NCI-H128 (cell line): ENCODE measurements at regions not wholly inside any gene's neighbourhood (a gene's known extent, or its start where the extent isn't known, plus 50 kb on each side); places are given as distances from the start of the nearest gene placed in this dataset.

Source experiments
- DNase-seq: peaks from one replicate; lab custom pipeline; 2025; ENCODE audit not compliant: unreplicated experiment; lab: John Stamatoyannopoulos, UW

DNA sequence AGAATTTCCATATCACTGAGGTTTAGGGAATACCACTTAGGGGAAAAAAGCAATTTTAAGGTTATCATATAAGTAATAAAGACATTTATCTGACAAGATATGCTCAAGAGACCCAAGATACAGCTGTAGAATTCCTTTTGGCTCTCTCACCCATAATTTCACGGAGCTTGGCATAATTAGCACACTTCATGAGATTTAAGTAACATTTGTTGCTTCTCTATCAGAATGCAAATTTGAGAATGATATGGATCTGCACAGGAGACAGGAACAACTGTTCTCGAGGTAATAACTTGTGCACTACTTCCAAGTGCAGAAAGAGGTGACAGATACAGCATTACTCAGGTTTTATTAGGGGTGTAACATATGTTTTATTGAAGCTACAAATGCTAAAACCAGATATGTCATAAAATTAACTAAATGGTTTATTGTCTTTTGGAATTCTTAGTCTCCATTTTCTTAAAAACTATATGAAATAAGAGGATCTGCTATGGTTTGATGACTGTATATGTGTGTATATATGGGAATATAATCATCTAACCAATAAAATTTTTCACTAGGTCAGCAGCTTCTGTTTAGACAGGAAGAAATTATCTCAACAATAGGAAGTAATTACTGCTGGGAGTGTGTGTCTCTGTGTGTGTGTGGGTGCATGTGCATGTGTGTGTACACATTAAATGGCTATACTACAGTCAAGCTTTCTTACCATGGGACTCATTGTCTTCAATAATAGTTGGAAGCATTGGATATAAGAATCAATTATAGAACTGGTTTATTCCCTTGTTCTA lies 401.3 kb downstream of the PCDH17 start:
- DNase-seq, result no peak

DNA sequence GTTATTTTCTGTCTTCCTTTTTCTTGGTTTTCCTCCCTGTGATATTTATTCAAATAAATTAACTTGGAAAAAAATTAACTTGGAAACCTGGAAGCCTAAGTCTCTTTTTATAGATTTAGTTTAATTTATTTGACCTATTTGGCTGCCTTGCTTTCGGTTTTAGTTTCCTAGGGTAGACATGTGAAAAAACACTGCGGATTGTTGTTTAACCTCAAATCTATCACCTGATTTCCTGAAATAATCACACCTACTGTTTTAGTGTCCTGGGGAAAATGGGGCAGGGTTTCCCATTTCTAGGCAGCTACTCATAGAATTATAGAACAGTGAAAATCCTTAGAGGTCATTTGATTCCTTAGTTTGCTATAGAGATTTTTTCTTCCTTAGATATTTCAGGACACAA lies 412.4 kb downstream of the PCDH17 start:
- DNase-seq, result no peak

DNA sequence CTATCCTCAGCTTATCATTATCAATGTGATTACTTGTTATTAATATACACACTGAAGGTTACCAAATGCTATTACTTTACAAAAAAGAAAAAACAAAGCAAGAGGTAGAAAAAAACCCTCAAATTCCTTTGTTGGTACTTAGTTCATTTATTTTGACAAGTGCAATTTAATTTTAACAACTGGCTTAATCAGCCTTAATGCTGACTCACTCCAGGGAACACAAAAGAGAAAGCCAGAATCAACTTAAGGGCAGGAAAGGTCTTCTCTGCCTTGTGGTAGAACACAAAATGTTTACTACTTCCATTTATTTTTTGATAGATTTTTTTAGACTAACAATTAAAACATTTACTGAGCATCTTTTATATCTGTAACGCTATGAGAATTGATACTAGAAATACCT lies 417.1 kb downstream of the PCDH17 start:
- no peak for DNase-seq

DNA sequence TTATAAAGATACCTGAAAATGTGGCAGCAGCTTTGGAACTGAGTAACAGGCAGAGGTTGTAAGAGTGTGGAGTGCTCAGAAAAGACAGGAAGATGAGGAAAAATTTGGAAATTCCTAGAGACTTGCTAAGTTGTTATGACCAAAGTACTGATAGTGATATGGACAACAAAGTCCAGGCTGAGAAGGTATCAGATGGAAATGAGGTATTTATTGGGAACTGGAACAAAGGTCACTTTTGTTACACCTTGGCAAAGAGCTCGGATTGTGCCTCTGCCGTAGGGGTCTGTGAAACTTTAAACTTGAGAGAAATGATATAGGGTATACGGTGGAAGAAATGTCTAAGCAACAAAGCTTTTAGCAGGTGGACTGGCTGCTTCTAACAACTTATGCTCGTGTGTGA lies 419.9 kb downstream of the PCDH17 start:
- no peak for DNase-seq

DNA sequence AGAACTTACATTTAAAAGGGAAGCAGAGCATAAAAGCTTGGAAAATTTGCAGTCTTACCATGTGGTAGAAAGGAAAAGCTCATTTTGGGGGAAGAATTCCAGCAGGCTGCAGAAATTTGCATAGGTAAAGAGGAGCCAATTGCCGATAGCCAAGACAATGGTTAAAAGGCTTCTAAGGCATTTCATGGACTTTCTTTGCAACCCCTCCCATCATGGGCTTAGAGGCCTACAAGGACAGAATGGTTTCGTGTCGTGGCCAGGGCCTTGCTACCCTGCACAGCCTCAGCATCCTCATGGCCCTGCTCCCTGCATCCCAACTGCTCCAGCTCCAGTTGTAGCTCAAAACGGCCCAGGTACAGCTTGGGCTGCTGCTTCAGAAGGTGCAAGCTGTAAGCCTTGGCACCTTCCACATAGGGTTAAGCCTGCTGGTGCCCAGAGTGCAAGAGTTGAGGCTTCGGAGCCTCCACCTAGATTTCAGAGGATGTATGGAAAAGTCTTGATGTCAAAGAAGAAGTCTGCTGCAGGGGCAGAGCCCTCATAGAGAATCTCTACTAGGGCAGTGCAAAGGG lies 420.3 kb downstream of the PCDH17 start:
- DNase-seq, result no peak

DNA sequence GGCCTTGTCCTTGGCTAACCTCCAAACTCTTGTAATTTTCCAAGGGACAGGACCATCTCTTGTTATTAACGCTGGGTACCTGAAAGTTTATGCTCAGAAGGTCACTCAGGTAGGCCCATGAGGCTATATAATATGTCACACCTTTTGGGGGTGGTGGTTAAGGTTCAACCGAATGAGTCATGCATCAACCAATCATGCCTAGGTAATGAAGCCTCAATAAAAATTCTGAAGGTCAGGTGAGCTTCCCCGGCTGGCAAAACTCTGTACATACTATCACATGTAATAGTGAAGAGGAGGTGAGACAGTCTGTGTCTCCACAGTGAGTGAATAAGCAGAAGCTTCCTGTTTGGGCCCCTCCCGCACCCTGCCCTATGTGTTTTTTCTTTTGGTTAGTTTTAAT lies 424.9 kb downstream of the PCDH17 start:
- DNase-seq, result no peak

DNA sequence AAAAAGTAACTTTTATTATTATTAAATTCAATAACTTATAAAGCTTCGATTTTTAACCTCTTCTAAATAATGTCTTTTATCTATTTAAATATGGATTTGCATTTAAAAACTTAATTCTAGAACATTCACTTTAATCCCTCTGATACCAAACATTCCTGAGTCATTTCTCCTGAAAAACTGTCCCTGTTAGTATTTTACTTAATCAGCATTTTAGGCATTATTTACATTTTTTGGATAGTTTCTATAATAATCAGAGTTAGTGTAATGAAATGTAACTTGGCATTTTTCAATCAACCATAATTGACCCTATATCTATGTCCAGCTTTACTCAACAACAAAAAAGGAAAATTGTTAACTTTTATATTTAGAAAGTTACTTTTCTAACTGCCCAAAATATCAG lies 428.1 kb downstream of the PCDH17 start:
- no peak for DNase-seq

GRCh38 chr13:58080806-58081205 lies 449.3 kb downstream of the PCDH17 start:
- no peak for DNase-seq

DNA sequence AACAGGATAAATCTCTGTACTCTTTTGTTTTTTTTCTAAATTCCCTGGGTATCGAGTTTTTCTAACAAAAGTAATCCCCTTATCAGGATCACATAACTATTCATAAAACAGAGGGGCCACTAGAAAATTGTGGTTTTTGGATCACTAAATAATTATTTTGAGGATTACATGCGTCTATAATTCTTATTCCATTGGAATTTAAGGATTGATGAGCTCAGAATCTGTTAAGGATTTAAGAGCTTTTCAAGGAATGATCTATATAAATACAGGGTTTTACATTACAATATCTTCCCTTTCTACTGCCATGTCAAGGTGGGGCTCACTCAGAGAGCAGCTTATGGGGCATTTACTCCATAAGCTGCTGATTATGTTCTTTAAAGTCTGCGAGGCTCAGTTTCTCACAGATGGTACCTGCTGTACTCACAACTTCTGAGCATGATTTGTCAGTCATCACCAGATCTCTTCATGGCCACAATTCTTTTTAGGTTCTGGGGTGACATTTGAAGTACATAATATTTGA lies 449.8 kb downstream of the PCDH17 start:
- no peak for DNase-seq

GRCh38 chr13:58083064-58083463 lies 451.5 kb downstream of the PCDH17 start:
- DNase-seq, result no peak

- DNase-seq, result no peak
Measured at GRCh38 chr13:58085274-58085673, 453.7 kb downstream of the PCDH17 start.

DNA sequence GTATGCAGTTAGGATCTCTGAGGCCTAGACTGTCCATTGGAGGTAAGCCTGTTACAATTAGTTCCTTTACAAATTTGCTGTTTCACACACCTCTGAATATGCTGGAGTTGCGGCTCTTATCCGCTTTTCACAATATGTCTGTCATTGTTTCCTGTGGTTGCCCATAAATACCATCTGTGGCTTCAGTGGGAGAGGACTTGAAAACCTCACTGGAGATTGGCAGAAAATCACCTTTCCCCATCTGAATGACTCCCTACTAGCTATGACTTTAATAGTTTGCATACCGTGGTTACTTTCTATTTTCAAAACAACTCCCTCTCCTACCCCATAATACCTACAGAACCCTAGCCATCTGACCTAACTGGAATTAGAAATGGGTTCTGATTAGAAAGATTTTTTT lies 454.3 kb downstream of the PCDH17 start:
- DNase-seq, result no peak

- DNase-seq, result no peak
Measured at GRCh38 chr13:58087566-58087965, 456.0 kb downstream of the PCDH17 start.

GRCh38 chr13:58093394-58093793 lies 461.9 kb downstream of the PCDH17 start:
- DNase-seq, result no peak

DNA sequence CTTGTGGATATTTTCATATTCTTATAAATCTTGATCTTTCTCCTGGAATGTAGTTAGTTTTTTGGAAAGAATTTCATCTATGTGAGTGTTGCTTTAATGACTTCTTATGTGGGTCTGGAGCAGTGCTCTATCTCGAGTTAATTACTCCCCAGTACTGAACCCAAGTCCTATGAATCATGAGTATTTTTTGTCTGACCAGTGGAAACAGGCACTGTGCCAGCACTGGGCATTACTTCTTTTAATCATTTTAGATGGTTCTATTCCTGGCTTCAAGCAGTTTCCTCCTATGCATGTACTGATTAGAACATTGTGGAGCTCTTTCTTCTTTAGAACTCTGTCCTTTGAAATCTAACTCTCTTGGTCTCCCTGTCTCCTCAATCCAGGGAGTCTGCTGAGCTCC lies 466.3 kb downstream of the PCDH17 start:
- no peak for DNase-seq

- no peak for DNase-seq
Measured at GRCh38 chr13:58119351-58119750, 487.8 kb downstream of the PCDH17 start.

GRCh38 chr13:58119804-58120203 lies 488.3 kb downstream of the PCDH17 start:
- DNase-seq, result no peak

GRCh38 chr13:58126496-58126895 lies 495.0 kb downstream of the PCDH17 start:
- no peak for DNase-seq

DNA sequence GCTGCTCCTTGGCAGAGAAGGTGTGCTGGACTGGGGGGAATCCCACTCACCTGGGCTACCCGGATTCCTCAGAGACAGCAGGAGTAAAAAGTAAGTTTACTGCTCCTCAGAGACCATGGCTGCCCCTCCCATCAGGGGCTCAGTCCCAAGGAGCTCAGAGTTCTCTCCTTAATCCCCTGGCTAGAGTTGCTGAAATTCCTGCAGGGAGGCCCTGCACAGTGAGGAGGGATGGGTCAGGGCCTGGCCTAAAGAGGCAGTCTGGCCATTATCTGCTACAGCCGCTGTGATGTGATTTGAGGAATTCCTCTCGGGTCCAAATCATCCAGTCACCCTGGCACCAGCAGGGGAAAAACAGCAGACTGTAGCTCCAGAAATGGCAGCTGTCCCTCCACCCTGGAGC lies 502.5 kb downstream of the PCDH17 start:
- no peak for DNase-seq

DNA sequence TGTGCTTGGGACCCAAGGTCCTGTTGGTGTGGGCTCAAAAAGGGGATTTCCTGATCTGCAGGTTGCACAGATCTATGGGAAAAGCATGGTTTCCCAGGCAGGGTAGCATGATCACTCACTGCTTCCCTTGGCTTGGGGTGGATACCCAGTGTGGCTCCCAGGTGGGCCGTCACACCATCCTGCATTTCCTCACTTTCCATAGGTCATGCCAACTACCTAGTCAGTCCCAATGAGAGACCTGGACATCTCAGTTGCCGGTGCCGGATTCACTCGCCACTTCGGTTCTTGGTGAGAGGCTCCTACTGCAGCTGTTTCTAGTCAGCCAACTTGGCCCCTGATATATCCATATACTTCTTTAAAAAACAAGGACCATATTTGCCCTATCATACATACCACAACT lies 503.0 kb downstream of the PCDH17 start:
- DNase-seq, result no peak

- DNase-seq, result no peak
Measured at GRCh38 chr13:58142952-58143351, 511.4 kb downstream of the PCDH17 start.

- no peak for DNase-seq
Measured at GRCh38 chr13:58144616-58145015, 513.1 kb downstream of the PCDH17 start.

- DNase-seq, result no peak
Measured at GRCh38 chr13:58151452-58151851, 519.9 kb downstream of the PCDH17 start.
